GM23248 (cell line): ENCODE measurements at regions not wholly inside any gene's neighbourhood (a gene's known extent, or its start where the extent isn't known, plus 50 kb on each side); places are given as distances from the start of the nearest gene placed in this dataset.

ENCODE experiments used
- EZH2 ChIP-seq: fragments of 200-600 bp; sonication (generic); IDR thresholded peaks from 2 replicates; pipeline ENCODE4 v1.6.1; 2018; ENCODE audit warnings: antibody characterized with exemption, mild to moderate bottlenecking; ENCODE audit not compliant: insufficient read depth, poor library complexity, severe bottlenecking
- EZH2phosphoT487 ChIP-seq: fragments of 200-600 bp; sonication (generic); IDR thresholded peaks from 2 replicates; pipeline ENCODE4 v1.6.1; 2018; ENCODE audit warnings: antibody characterized with exemption, moderate library complexity, mild to moderate bottlenecking, low read depth; ENCODE audit not compliant: insufficient read depth

DNA sequence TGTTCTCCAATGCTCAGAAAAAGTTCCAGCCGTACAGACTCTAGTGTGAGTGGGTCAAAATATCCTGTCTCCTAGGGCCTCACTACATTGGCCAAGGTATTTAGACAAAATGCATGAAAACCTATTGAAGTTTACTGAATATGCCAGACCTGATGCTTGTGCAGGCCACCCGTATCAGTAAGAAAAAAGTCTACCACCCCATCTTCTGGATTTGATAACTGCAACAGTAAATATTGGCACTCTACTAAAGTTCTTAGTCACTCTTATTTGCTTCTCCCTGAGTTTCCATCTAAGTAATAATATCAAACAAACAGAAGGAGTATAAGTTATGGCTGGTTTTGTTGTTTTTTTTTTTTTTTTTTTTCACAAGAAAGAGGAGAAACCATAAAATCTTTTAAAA lies 627.7 kb upstream of the KLF4 start:
- TF ChIP-seq EZH2 (no peak), EZH2phosphoT487 (no peak)
